NCI-H2029 (cell line): ENCODE measurements at regions not wholly inside any gene's neighbourhood (a gene's known extent, or its start where the extent isn't known, plus 50 kb on each side); places are given as distances from the start of the nearest gene placed in this dataset.
A peak's percentile ranks its signal among the peaks of the same experiment; 100 is the strongest.

ENCODE experiments used
- DNase-seq: peaks from one replicate; lab custom pipeline; 2025; lab: John Stamatoyannopoulos, UW

DNA sequence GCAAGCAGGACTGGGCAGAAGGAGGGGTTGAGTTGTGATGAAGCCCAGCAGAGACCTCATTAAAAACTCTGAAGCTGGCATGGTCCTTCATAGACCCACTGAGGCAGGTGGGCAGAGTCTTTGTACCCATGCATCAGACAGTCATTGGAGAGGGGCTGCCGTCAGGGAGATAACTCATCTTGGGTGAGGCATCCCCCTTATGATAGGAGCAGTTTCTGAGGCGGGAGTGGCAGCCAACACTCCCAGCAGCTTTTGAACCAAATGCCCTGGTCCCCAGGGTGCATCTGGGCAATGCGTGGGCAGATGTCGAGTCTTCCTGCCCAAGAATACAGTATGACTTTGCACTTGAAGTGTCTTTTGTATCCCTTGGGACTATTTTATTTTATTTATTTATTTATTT lies 68.1 kb downstream of the HTR5A start:
- DNase-seq = no peak

DNA sequence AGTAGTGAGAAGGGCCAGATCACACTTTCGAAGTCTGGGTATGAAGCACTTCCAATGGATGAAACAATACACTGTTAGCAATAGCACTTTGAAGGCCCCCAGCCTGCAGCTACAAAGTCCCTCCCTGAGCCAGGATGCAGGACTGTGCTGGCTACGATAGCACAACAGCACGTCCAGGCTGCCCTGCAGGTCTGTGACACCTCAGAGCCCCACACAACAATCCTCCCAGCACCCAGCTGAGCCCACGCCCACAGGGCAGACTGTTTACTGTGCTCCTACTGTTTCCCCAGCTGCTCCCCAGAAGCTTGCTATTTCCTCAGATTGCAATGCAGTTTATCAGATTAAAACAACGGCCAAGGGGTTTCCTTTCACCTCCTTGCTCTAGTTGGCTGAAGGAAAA lies 71.4 kb downstream of the HTR5A start:
- DNase-seq = no peak

DNA sequence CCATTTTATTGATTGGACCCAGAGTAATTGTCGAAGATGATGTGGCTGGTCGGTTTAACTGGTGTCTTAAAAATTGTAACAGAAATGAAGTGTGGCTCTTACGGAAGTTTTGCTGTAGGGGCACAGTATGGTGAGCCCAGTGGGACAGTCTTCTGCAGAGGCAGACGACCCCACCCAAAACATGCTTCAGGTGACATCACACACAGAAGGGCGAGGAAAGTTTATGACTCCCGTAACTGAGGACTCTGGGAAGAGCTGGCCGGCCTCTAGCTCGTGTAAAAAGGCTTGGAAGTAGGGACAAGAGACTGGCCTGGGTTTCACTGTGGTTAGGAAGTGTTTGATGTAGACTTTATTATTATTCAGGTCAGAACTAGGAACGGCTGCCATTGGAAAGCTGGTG lies 73.3 kb downstream of the HTR5A start:
- no peak for DNase-seq

DNA sequence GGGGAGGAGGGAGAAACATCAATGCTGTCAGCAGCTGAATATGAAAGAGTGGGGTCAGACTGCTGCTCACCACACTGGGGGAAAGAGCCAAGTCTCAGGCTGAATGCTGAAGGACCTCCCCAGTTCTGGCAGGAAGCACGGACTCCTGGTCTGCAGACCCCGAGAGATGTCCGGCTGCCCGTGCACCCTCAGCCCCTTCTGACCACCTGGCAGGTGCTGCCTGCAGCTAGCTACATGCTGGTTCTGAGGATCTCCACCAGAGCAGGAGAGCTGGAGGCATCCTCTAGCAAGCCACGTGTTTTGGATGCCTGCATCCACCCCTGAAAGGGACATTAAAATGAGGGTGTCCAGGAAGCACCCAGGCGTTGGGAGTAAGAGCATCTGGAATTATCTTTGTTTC lies 74.2 kb downstream of the HTR5A start:
- DNase-seq = no peak

DNA sequence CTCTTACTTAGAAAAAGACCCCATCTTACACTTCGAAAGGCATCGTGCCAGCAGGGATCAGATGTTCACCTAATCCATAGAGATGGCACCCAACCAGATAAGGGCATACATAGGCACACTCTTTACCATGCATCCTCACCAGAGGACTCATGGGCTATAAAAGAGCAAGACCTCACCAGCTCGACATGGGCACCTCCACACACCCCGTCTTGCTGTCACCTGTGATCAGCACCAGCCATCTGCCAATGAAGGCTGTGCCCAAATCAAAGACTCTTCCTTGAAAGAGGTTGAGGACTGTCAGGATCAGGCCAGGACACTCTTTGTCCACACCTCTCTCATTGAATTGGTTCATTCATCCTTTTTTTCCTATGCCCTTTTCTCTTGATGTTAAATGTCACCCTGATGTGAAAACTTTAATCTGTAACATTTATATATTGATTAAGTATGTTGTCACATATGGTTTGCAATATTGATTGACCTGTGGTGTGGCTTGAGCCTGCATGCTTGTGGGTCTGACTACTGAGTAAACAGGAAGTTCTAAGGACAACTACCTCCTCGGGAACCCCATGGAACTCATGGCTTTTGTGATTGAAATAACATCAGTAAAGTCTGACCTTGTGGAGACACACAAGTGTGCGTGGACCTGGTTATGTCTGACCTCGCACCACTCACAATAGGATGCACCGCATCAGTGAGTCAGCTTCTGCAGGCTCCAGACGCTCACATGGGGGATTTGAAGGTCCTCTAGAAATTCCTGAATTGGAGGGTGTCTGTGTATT lies 75.5 kb downstream of the HTR5A start:
- no peak for DNase-seq

DNA sequence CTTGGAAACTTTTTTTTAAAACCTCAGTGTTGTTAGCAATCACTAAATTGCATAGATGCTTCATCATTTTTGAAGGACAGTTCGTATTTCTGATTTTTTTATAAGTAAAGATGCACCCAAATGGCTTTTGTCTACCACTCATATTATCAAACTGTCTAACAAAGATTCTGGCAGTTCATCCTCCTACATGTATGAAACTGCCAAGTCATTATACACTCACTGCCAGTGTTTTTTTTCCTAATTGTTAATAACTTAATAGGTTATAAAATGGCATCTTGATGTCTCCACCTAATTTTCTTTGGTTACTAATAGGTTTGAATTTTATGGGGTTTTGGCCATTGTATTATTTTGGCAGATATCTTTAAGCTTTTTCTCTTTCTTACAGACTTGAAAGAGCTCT lies 77.0 kb downstream of the HTR5A start:
- DNase-seq = no peak

DNA sequence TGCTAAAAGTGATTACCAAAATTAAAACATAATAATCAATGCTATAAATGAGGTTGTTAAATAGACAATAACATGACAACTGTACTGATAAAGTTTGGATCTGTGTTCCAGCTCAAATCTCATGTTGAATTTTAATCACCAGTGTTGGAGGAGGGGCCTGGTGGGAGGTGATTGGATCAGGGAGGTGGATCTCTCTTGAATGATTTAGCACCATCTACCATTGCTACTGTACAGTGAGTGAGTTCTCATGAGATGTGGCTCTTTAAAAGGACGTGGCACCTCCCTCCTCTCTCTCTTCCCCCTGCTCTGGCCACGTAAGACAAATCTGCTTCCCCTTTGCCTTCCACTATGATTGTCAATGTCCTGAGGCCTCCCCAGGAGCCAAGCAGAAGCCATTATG lies 77.5 kb downstream of the HTR5A start:
- no peak for DNase-seq

DNA sequence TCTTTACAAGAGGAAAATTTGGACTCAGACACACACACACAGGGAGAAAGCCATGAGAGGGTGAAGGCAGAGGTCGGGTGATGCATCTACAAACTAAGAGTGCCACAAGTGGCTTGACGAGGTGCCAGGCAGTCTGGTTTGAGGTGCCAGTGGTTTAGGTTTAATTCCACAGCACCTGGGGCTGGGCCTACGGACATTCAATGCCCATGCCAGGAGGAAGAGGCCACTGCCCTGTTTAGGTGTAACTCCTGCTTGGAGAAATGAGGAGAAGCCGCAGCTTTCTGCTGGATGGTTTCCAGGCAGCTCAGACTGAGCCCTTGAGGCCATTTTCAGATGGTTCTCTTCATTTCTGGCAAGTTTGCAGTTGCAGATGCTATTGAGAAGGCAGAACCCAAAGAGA lies 83.6 kb downstream of the HTR5A start:
- no peak for DNase-seq

DNA sequence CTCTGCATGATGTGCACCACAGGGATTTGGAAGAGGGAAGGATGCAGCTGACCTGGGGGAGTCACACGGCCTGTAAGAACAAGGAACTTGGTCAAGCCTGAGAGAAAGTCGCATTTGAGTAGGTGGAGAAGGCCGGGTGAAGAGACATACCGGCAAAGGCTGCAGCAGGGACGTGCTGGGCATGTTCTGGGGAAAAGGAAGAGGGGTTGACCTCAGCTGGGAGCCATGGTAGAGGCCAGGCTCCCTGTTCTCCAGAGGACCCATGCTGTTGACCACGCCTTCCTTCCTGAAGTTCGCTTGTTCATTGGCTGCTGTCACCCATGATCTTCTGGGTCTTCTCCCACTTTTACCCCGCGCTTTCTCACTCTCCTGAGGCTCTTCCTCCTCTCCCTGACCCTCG lies 84.5 kb downstream of the HTR5A start:
- no peak for DNase-seq

DNA sequence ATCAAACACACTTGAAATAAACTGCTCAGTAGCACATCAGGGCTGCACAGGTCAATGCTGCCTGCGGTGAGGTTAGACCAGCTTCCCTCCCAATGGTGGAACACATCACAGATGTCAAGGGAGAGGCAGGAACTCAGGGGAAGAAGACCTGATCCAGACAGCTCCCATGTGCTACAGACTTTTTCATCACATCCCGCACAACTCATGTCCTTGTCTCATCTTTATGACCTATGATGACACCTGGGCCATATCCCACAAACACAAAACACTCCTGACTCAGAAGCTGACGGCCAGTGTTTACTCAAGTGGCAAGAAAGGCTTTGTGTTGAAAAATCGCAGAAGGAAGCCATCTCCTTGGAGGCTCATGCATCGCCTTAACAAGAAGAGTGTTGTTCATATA lies 91.6 kb downstream of the HTR5A start:
- DNase-seq = no peak

DNA sequence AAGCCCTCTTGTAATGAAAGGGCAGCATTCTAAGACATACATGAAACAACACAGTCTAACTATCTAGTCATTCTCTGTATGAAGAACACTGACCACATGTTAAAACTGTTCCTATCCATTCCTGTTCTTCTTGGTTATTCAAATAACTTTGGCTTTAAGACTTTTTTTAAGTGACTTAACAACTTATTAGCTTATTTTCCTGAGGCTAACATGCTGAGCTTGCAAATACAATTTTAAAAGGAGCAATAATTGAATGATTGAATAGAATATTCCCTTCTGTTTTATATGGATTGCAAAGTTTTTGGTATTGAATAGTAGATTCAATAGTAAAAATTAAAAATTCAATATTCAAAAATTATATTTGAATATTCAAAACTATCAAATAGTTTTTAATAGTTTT lies 92.3 kb downstream of the HTR5A start:
- no peak for DNase-seq

DNA sequence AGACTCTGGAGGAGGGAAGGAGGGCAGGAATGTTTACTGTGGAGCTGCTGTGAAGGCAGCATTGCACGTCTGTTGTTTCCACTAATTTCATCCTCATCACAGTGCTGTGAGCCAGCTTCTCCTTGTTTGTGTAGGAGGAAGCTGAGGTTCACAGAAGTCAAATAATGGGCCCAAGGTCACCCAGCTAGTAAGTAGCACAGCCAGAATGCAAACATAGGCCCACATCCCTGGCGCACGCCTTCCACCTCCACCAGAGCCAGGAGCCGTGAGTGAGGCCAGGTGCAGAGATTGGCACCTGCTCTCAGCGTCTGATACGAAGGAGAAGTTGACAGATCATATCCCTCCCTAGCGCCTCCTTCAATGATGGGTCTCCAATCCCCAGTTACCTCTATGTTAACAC lies 93.6 kb downstream of the HTR5A start:
- DNase-seq = no peak

DNA sequence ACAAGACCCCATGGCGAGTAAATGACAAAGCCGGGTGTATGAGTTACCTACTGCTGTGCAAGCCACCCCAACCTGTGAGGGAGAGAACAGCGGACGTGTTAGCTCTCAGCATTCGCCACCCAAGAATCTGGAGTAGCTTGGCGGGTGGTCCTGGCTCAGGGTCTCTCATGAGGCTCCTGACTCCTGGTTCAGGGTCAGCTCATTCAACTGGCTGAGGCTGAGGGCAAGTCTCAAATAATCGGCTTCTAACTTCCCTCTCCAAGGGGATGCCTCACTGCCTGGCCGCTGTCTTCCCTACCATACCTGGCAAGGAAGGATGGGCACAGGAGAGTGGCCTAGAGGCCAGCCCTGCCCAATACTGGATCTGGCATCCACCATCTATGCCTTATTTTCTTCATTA lies 94.2 kb downstream of the HTR5A start:
- DNase-seq = no peak

DNA sequence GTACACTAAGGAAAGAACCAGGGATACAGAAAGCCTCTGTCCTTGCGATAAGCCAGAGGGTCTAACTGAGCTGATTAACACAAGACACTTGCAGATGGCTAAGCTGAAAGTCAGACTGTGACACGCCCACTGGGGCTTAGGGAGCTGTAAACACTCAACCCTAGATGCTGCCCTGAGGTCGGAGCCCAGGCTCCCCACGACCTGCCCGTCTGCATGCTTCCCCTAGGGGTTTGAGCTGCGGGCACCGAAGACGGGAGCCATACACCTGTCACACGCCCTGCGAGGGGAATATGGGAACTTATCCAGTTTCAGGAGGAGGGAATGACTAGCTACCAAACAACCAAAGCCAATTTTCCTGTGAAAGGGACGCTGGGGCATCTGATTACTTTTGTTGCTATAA lies 96.0 kb downstream of the HTR5A start:
- DNase-seq = no peak

DNA sequence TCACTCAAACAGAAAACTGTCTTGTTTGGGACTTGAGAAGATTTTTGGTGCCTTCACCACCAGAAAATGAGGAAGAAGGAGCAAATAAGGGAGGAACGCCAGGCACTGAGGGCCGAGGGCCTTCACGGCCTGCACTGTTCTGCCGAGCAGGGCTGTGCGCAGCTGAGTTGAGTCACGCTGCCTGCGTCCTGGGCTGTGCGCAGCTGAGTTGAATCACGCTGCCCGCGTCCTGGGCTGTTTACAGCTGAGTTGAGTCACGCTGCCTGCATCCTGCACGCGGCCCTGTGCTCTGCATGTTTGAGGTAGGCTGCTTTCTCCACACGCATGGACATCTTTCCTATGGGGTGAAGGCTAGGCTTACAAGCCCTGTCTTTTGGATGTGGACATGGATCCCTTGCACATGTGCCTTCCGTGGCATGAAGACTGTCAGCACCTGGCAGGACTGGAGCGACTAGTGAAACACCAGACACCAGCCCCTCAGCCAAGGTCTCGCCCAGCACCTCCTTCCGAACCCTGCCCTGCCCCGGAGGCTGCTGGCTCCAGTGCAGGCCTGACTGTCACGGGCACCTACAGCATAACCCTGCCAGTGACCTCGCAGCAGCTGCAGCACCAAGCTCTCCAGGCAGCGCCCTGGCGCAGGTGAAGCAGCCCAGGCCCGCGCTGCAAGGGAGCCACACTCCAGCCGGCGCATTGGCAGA lies 96.7 kb downstream of the HTR5A start:
- no peak for DNase-seq

DNA sequence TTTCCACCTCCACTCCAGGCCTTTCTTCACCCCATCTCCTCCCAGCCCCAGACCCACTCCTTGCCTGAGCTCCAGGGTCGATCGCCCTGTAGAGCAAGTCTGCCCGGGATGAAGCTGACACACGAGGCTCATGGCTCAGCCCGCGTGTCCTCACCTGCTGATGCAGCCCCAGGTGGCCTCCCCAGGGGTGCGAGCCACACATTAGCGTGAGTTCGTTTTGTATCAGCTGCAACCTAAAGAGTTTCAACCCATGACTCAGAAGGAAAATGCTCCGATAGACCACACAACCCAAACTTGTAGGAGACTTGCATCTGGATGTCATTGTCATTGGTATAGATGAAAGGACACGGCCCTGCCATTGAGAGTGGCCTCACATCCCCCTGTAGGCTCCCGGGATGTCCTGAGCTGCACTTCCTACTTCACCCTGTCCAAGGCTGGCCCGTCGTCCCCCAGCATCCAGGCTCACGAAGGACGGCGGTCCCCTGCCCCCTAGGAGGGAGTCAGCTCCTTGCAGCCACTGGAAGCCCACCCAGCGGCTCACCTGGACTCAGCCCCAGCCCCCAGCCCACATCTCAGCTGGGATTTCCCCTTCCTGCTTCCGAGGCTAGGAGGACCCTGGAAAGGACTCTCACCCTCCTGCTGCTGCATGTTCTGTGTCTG lies 97.7 kb downstream of the HTR5A start:
- no peak for DNase-seq

DNA sequence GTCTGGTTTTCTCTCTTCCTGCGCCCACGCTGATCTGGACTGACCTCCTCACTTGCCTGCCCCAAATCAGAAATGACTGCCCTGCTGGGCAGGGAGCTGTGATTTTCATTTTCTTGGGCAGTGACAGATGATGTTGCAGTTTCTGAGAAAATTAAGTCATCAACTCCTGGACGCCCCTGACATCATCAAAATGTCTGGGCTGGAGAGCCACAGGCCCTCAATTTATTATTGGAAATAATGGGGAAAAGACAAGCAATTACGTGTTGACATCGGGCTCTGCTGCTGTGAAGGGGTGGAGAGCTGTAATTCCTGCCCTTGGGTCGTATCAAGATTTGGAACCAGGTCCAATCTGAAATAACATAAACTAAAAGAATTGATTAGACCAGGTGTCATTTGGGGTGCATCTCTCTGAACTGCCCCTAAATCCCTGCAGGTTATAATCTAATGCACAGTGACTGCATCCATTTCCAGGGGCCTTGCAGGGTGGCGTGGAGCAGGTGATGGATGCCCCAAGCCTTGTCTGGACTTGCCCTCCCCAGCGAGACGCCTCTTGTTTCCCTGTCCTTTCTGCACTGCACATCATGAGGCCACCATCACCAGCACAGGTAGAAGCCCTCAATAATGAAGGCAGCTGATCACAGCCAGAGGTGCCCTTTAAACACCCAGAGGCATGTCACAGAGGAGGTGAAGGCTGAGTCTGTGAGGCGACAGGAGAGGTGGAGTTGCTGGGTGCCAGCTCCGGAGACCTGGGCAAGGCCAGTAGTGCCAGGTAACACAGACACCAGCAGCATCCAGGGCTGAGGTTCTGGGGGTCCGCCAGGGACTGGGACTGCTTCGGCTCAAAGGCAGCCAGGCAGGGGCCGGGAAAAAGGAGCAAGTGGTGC lies 98.7 kb downstream of the HTR5A start:
- no peak for DNase-seq

DNA sequence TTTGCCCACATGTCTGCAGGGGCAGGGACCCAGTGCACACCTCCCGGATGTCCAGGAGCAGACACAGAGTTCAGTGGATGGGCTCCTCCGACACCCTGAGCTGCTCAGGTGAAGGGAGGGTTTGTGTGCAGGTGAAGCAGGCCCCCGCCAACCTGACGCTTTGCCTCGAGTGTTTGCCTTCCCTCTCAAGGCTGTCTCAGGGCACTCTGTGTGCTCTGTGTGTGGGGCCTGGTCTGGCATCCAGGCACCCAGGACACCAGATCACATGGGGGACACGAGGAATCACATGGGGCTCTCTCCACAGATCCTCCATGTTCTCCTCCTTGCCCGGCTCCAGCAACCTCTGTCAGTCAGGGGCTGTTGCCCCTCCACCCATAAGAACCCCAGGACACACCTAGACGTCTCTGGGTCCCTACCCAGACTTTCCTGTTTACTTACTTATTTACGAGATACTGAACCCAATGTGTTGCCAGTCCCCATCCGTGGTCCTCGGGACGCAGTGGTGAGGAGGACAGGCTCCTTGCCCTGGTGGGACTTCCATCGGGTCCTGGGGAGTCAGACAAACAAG lies 99.5 kb downstream of the HTR5A start:
- peak; percentile 62 for DNase-seq

DNA sequence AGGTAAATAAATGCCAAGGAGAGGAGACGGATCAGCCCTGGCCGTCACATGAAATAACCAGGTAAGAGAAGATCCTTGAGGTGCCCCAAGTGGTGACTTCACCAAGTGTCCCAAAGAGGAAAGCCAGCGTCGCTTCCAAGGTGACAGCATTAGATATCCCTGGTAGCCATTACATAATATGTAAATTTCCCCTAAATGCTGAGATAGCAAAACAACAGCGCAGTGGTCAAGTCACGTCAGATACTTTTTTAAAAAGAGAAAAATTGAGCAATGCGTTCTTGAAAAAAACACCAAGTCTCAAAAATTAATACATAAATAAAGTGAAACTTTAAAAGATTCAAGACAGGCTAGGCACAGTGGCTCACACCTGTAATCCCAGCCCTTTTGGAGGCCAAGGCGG lies 100.2 kb downstream of the HTR5A start:
- no peak for DNase-seq

DNA sequence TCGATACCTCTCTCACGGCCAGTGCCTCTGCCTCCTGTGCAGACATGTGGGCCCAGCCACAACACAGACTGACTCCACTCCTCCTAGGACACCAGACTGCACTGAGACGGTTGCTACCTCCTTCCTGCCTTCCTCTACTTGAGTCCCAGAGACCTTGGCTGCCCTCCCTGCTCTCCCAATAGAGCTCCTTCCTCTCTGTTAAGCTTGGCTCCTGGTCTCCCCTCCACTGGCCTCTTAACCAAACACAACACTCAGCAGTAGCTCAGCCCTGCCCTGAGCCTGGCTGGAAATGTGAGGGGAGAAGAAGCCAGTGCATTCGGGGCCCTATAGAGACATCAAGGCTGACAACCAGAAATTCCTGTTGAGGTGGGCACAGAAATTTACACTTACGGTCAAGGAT lies 102.0 kb downstream of the HTR5A start:
- DNase-seq = no peak

DNA sequence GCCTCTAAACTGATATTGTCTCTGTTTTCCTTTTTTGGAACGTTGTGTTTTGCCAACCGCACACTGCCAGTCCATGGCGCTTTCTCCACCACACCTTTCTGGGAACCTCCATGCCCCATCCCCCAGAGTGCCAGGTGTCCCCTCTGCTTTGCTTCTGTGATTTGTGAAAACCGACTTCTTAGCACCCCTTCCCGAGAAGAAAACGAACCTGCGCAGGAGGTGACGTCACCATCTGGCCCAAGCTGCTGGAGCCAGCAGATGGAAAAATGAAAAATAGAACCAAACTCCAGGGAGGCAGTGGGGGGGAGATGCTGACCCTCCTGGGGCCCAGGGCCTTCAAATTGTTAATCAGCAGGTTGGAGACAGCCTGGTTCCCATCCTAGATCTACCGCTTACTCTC lies 103.8 kb downstream of the HTR5A start:
- DNase-seq = no peak

DNA sequence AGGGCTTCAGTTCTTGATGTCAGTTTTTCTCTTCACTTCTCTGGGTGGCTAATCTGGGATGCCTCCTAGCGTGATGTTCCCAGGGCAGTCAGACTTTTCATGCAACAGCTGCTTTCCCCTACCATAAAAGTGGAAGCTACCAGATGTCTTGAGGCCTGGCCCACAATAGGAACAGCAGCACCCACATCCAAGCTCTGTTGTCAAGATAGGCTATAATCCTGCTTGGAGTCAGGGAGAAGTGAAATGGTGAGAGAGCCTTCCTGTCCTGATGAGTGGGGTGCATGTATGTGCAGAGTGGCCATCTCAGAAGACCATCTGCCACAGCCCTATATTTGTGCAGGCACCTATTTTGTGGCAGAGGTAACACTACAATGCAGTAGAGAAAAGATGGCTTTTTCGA lies 108.0 kb downstream of the HTR5A start:
- DNase-seq = no peak
